NCI-H1436 treated with DMSO at 0.1 percent for 48 hours (cell line): ENCODE measurements at regions not wholly inside any gene's neighbourhood (a gene's known extent, or its start where the extent isn't known, plus 50 kb on each side); places are given as distances from the start of the nearest gene placed in this dataset.
"Not testable (repeated sequence)": the region's sequence is repeated elsewhere in the genome, so short reads cannot be mapped to it uniquely, and the experiment has no call there.

Experiments
- DNase-seq: peaks from one replicate; lab custom pipeline; 2025; lab: John Stamatoyannopoulos, UW

- no peak for DNase-seq
Observed at GRCh38 chr2:53202063-53202462, 565.5 kb upstream of the CHAC2 start.

DNA sequence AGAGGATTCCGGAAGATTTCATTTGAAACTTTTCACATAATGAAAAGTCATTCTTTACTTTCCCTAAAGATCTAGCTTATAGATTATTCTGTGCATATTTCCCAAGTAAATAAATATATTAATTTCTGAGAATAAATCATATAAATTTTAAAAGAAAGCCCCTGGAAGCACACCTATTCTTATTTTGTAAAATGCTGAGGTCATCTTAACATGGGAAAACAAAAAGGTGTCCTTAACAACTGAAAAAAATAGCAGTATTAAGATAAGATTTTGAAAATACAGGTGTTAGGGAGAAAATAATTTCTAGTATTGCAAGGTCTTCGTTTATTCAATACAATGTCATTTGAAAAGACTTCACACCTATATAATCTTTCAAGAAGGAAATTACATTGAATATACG, 567.5 kb upstream of the CHAC2 start:
- DNase-seq: no peak

GRCh38 chr2:53188851-53189510, 578.6 kb upstream of the CHAC2 start:
- DNase-seq: no peak

DNA sequence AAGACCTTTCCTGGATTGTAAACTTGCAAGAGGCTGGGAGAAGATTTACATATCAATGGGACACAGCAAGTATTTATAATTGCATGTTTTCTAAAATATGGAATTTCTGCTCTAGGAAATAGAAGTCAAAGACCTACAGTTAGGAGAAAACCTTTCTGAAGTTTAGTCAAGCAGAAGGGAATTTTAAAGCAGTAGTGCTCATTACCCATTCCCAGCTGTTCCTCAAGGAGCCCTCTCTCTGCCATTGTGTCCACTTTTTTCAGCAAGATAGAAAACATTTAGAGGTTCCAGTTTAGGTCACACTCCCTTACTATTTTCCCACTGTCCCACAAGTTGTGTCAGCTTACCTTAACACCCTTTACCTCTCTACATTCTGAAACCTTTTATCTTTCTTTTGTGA, 584.0 kb upstream of the CHAC2 start:
- no peak for DNase-seq

GRCh38 chr2:53182601-53183000, 585.0 kb upstream of the CHAC2 start:
- no peak for DNase-seq

GRCh38 chr2:53181759-53182158, 585.8 kb upstream of the CHAC2 start:
- no peak for DNase-seq

GRCh38 chr2:53177327-53177726, 590.3 kb upstream of the CHAC2 start:
- no peak for DNase-seq

- no peak for DNase-seq
Observed at GRCh38 chr2:53174539-53174938, 593.1 kb upstream of the CHAC2 start.

DNA sequence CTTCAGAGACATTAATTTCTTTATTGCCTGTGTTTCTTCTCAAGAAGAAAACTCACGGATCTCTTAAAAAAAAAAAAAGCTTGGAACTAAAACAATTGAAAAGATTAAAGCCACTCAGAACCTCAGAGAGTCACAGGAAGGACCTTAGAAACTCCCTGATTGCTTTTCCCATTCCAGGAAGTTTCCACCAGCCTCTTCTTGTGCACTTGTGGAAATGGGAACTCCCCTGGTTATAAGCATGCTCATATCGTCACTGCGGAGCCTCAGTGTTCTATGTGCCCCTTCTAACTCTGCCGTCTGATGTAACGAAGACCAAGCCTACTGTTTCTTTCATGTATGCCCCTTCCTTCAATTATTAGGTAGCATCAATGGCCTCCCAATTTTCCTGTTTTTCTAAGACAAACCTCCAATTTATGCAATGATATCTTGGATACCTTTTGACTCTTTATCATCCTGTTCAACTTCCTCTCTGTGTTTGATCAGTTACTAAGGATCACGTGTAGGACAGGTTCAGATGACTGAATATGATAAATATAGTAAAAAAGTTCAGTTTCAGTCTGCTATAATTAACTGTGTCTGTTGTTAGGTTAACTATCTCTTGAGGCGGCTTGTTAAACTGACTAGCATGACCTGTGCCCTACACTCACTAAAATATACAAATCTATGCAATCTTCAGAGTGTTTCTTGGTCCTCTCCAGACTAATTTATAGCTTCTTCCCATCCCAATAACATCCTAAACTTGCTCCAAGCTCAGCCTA, 593.7 kb upstream of the CHAC2 start:
- no peak for DNase-seq

DNA sequence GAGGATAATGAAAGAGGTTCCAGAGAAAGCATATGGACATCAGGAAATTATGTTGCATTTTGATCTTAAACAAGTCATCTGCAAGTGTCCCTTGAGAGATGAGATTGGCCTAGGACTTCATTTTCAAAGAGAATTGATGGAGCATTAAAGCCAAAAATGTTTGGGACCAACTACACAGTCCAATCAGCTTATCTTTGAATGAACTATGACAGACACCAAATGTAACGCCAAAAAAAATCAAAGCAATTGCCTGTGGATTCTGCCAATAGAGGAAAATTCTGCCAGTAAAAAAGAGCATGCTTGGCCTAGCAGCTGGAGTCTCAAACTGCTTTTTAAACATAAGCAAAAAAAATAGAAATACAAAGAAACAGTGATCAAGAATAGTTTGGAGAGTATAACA, 594.5 kb upstream of the CHAC2 start:
- DNase-seq: no peak

DNA sequence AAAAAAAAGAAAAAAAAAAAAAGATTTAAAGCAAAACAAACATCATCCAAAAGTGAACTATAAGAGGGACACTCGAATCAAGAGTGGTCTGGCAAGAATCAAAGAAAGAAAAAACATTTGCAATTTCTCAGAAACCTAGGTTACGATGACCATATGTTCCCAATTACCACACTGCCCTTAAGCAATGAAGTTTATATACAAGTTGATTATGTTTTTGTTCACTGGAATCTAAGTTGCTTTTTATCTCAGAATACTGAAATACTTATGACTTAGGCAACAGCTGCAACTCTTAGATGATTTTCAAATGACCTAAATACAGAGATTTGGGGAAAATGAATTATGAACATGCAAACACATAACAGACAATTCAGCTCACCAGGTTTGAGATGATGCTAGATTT, 597.1 kb upstream of the CHAC2 start:
- no peak for DNase-seq

GRCh38 chr2:53167227-53167626, 600.4 kb upstream of the CHAC2 start:
- no peak for DNase-seq

DNA sequence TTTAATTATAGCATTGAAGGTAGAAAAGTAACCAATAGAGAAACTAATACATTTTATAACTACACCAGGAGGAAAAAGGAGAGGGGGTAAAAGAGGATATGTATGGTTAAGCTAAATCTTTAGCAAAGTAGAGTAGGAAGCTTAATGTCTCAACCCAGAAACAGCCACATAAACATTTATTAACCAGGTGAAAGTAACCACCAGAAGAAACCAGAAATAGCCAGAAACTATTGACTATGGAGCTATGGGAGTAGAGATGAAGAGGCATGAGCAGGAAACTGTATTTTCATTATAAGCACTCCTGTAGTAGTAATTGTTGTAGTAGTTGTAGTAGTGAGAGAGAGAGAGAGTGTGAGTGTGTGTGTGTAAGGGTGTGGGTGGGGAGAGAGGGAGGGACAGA, 617.5 kb upstream of the CHAC2 start:
- DNase-seq: no peak

- DNase-seq: no peak
Observed at GRCh38 chr2:53148221-53148620, 619.4 kb upstream of the CHAC2 start.

- DNase-seq: no peak
Observed at GRCh38 chr2:53131416-53131815, 636.2 kb upstream of the CHAC2 start.

DNA sequence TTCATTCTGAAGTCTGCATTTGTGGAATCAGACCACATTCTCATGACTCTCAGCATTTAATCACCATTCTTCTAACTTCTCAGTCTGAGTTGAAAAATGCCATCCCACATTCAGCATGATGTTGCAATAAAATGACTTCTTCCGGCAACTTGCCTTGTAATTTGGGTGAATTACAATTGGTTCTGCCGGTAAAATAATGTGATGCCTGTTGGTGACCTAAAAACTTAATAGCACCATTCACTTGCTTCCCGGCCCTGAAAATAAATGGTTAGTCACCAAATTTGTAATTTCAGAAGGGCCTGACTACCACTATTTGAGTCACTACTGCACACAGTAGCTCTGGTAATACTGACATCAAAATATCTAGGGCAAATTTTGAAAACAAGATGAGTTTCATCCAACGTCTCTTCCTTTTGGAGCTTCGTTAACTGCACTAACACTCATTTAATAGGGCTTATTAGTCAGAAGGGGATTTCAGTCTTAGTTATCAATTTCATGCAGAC, 637.1 kb upstream of the CHAC2 start:
- DNase-seq: no peak

DNA sequence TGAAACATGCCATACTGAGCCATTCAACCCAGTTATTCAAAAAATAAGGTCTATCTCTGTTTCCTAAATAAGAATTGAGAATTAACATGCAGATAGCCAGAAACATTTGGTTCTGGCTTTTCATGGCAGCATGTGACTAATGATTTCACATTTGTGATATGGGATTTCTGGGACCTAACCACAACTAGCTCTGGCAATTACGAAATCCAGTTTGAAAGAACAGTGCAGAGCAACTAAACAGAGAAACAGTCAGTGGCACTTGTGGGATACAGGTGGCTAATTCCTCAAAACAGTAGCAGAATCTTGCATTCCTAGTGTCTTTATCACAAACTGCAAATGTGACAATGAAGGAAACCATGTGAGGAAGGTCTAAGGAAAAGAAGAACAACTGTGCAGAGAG, 637.8 kb upstream of the CHAC2 start:
- no peak for DNase-seq

DNA sequence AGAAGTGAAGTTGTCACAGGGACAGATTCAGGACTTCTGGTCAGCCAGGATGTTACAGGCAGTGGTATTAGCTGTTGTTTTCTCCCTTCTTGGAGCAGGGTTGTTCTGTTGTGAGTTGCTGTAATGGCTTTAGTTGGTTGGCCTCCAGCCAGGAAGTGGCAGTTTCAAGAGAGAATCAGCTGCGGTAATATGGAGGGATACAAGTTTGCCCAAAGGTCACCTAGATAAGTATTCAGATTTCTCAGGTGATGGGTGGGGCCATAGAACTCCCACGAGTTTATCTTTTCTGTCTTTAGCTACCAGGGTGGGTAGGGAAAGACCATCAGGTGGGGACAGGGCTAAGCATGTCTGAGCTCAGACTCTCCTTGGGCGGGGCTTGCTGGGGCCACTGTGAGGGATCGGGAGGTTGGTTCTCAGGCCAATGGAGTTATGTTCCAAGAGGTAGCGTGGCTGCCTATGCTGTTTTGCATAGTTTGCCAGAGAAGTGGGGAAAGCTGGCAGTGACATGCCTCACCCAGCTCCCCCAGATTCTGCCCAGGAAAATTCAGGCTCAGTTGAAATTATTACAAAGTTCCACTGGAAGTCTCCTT, 640.4 kb upstream of the CHAC2 start:
- no peak for DNase-seq

GRCh38 chr2:53114991-53115390, 652.6 kb upstream of the CHAC2 start:
- no peak for DNase-seq

- no peak for DNase-seq
Observed at GRCh38 chr2:53114582-53114981, 653.0 kb upstream of the CHAC2 start.

GRCh38 chr2:53112408-53112807, 655.2 kb upstream of the CHAC2 start:
- DNase-seq: not testable (repeated sequence)

GRCh38 chr2:53111406-53111805, 656.2 kb upstream of the CHAC2 start:
- DNase-seq: no peak

GRCh38 chr2:53111004-53111403, 656.6 kb upstream of the CHAC2 start:
- no peak for DNase-seq
